NCI-H2196 treated with DMSO at 0.1 percent for 48 hours (cell line): ENCODE measurements at regions not wholly inside any gene's neighbourhood (a gene's known extent, or its start where the extent isn't known, plus 50 kb on each side); places are given as distances from the start of the nearest gene placed in this dataset.
"Not testable (repeated sequence)": the region's sequence is repeated elsewhere in the genome, so short reads cannot be mapped to it uniquely, and the experiment has no call there.

Experiments
- DNase-seq: peaks from one replicate; lab custom pipeline; 2025; ENCODE audit not compliant: unreplicated experiment; lab: John Stamatoyannopoulos, UW

DNA sequence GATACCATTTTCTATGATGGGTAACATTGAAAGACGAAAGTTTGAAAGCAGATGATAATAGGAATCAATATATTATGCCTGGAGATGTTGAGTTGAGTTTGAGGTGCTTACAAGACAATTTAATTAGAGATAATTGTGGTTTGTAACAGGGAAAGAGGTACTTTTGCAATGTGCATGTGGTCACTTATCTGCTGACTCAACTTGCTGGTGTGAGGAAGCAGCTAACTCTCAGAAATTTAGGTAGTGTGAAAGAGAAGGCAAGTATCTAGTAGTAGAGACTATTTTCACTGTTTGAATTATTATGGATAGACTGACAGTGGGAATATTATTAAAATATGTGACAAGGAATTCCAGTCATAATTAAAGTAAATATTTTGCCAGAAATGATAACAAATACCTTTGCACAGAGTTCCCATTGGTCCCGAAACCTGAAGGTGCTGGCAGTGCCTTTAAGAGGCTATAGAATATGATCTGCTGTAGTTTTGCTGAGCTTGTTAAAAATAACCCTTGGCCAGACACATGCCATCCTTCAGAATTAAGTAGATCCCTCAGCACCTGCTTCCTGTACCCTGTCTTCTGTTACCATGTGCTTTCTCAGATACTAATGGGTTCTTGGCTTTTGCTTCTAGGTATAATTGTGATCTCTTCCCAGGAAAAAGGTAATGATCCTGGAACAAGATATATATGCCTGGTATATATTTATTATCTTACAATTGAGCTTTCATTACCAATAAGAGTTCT, 315.9 kb downstream of the BCHE start:
- no peak for DNase-seq

DNA sequence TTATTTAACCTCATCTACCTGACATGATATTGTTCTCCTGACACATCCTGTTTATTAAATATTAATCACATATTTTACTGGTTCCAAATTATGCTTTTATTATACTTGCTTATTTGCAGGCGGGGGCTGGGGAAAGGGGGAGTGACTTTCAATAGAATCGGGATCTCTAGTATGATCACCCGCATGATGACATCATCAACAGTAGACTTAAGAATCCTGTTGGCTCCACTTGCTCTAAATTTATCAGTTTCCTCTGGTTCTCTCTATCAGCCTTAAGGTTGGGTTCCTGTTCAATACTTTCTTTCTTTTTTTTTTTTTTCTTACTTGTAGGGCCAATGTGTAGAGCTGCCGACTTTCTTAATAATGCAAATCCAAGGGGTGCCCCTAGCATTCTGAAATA, 317.5 kb downstream of the BCHE start:
- DNase-seq = no peak

DNA sequence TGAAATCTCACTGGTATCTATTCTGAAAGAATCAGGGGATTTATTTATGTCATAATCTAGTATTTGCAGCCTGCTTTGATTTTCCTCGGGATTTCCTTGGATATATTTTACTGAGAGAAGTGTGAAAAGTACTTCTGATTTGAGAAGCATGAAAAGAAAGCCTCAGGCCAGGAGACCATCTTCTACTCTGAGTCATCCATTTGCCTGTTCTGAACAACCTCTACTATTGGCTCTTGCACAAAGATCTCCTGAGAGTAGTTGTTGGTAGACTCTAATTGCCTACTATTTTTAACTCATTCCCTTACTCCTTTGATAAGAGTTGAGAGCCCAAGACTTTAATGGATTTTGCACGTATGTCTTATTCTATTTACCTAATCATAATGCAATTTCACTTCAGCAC, 318.9 kb downstream of the BCHE start:
- DNase-seq = no peak

DNA sequence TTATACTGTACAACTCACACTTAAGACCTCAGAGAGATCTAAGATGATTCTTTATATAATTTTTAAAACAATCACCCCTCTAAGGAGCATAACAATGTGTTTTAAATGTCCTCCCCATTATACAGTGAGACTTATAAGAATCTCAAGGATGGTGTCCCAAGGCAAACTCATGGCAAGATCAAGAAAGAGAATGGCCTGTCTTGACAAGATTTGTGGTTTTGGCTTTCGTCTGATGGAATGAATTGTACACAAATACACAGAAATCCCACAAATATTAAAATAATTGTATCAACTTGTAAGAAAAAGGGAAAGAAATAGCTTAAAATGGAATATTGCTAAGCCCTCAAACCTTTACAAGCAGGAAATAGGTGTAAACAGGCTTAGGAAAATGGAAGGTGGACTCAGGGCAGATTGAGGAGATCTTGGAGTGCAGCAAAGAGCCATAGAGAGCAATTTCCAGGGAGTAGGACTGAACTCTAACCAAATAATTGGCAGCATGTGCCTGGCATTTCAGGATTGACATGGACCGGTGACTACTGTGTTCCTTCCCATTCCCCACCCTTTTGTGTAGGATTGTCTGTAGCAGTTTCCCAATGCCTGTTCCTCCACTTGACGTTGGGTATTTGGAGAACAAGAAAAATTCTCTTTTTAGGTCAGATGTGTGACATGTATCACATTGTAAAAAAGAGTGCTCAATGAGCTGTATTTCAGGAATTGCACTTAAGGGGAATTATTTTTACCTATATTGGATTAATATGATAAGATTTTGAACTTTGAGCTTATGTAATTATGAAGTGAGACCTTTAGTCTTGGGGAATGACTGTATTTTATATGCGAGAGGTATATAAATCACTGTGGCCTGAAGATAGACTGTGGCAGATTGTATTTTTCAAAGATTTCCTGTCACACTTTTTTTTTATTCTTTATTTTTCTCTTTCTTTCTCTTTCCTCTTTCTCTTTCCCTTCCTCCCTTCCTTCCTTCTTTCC, 317.8 kb upstream of the SLITRK3 start:
- no peak for DNase-seq

DNA sequence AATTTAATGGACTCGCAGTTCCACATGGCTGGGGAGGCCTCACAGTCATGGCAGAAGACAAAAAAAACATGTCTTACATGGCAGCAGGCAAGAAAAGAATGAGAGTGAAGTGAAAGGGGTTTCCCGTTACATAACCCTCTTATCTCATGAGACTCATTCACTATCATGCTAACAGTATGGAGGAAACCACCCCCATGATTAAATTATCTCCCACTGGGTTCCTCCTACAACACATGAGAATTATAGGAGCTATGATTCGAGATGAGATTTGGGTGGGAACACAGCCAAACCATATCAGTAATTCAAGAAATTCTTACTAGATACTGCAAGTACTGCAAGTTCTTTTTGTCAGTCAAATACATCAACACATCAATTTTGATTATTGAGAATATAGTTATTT, 311.4 kb upstream of the SLITRK3 start:
- no peak for DNase-seq

DNA sequence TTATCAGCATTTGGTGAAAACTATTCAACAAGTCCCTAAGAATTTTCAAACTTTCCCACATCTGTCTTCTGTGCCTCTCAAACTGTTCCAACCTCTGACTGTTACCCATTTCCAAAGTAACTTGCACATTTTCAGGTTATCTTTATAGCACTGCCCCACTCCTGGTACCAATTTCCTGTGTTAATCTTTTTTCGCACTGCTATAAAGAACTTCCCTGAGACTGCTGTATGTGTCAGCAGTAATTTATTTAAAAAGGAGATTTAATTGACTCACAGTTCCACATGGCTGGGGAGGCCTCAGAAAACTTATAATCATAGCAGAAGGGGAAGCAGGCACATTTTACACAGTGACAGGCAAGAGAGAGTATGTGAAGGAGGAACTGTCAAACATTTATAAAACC, 310.9 kb upstream of the SLITRK3 start:
- DNase-seq = no peak

DNA sequence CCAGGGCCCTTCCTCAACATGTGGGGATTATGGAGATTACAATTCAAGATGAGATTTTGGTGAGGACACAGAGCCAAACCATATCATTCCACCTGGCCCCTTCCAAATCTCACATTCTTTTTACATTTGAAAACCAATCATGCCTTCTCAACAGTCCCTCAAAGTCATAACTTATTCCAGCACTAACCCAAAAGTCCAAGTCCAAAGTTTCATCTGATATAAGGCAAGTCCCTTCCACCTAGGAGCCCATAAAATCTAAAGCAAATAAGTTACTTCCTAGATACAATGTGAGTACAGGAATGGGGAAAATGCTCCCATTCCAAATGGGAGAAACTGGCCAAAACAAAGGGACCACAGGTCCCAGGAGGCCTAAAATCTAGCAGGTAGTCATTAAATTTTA, 309.5 kb upstream of the SLITRK3 start:
- no peak for DNase-seq

DNA sequence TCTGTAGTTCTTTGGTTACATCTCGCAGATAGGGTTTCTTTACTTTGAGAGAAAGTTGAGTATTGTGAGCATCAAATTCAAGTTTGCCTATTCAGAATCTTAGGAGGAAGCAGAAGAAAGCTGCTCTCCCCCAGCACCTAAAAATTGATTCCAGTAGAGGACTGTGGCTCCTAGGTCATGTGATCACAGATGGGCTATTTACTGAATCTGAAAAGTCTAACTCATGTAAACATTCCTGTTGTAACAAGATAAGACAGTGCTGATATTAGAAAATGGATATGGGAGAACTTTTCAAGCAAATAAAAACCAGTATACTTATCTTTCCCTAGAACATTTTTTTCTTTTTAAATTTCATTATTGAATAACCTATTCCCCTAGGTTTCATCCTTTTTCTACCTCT, 308.4 kb upstream of the SLITRK3 start:
- DNase-seq = no peak

DNA sequence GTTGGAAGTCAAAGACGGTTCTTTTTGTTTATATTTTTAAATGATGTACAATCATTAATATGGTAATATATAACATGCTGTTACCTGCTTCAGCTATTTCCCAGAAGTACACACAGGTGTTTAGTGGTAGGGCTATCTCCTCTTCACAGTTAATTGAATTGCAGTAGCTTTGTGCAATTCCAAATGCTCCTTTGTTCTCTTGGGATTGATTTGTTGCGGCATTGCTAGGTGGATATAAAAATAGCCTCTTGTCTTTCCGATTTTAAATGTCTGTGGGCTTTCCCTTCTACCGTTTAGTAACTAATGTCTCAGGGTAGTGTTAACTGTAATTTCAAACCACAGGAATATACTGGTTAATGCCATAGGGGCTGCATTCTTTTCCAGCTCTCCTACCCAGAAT, 307.6 kb upstream of the SLITRK3 start:
- no peak for DNase-seq

DNA sequence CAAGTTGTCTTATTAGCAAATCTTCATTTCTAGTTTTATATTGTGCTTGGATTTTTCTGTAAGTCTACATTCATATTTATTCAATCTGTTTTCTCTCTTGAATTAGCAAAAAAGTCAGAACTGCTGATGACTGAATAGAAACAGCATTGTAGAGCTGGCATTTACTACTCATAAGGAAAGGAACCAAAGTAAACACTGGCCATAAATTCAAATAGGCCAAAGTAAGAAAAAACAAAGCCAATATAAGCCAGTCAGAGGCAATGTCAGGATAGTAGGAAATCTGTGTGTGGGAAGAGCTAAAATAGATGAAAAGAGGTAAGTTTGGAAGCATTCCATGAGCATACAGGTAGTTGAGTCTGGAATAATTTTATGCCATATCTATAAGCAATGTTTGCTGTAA, 307.2 kb upstream of the SLITRK3 start:
- DNase-seq = no peak

DNA sequence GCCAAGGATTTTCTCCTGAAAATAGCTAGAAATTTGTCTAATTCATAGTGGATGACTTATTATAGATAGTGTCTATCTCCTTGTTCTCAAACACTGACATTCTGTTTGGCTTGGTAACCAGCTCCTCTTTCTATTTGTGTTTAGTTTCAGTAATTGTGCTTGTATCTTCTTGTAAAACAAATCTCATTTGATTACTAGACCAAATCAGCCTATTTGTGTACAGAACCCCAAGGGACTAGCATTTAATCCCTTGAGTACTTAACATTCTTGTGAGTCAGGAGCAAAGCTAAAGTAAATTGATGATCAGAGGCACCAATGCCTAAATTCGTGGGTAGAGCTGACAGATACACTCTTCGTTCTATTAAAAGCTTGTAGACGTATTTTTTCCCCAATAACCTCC, 306.5 kb upstream of the SLITRK3 start:
- no peak for DNase-seq

DNA sequence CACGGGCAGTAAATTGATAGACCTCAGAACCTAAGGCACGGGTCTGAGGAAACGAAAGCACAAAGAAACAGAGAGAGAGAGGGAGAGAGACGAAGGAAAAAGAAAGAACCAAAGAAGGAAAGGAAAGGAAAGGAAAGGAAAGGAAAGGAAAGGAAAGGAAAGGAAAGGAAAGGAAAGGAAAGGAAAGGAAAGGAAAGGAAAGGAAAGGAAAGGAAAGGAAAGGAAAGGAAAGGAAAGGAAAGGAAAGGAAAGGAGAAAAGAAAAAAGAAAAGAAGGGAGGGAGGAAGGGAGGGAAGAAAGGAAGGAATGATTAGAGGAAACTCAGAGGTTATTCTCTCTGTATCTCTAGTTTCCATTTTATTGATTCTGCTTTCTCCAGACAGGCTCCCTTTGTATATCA, 302.6 kb upstream of the SLITRK3 start:
- DNase-seq = not testable (repeated sequence)

DNA sequence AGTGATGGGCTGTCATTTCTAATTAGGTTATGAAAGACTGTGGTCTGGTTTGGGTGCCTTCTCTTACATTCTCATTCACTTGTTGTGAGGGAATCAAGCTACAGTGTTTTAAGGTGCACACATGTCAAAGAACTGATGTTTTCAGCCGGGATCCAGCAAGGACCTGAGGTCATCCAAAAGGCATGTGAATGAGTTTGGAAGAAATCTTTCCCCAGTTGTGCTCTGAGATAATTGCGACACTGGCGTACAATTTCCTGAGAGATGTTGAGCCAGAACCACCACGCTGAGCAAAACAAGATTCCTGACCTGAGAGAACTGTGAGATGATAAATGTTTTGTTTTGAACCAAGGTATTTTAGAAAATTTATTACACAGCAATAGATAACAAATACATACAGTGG, 295.3 kb upstream of the SLITRK3 start:
- DNase-seq = no peak

DNA sequence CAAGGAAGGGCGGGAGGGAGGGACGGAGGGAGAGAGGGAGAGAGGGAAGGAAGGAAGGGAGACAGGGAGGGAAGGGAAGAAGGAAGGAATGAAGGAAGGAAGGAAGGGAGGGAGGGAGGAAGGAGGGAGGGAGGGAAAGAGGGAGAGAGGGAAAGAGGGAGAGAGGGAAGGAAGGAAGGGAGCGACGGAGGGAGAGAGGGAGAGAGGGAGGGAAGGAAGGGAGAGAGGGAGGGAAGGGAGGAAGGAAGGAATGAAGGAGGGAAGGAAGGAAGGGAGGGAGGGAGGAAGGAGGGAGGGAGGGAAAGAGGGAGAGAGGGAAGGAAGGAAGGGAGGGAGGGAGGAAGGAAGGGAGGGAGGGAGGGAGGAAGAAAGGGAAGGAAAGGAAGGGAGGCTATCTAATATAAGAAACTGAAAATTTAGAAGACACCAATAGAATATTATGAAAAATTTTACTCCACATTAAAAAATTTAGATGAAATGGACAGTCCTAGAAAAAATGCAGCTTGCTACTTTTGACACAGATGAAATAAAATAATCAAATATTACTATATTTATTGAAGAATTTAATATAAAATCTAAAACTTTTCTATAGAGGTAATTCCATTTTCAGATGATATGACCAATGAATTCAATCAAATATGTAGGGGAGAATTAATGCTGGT, 280.3 kb upstream of the SLITRK3 start:
- no peak for DNase-seq

DNA sequence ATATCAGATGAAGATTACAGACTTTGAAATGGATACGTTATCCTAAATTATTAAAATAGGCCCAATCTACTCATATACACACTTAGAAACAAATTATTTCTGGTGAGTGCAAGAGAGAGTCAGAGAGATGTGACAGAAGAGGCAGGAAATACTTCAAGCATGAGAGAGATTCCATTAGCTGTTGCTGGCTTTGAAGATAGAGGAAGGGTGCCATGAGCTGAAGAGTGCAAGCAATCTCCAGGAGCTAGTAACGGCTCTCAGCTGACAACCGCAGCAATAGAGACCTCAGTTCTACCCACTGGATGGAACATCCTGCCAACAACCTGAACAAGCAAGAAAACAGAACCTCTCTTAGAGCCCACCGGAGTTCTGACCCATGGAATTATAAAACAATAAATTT, 270.7 kb upstream of the SLITRK3 start:
- no peak for DNase-seq

DNA sequence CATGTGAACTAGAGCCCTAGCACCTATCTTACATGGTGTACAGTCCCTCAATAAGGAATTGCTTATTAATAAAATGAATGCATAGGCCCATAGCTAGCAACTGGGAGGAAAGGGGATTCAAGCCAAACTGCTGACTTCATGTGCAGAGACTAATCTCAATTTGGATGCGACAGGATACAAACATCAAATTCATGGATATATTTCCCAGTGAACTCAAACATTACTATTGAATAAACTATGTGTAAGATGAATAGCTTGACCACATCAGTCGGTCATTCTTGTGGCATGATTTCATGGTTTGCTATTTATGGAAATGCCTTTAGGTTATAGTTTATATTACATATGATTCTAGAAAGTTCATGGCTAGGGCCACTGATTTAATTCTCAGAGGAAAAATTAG, 268.6 kb upstream of the SLITRK3 start:
- no peak for DNase-seq

DNA sequence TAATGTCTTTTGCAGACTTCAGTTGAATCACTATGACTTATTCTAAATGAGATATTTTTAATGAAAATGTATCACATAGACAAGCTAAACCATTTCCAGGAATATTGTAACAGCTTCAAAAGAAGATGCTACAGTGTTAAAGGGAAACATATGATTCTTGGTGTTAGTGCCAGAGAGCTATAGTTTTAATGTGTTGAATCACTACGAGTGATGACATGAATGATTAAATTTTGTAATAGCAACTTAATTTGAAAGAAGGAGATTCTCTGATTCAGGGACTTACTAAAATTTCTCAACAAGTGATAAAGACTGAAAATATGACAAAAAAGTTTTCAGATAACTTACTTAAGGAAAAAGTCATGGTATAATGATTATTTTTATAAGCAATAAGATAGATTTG, 267.3 kb upstream of the SLITRK3 start:
- DNase-seq = no peak

DNA sequence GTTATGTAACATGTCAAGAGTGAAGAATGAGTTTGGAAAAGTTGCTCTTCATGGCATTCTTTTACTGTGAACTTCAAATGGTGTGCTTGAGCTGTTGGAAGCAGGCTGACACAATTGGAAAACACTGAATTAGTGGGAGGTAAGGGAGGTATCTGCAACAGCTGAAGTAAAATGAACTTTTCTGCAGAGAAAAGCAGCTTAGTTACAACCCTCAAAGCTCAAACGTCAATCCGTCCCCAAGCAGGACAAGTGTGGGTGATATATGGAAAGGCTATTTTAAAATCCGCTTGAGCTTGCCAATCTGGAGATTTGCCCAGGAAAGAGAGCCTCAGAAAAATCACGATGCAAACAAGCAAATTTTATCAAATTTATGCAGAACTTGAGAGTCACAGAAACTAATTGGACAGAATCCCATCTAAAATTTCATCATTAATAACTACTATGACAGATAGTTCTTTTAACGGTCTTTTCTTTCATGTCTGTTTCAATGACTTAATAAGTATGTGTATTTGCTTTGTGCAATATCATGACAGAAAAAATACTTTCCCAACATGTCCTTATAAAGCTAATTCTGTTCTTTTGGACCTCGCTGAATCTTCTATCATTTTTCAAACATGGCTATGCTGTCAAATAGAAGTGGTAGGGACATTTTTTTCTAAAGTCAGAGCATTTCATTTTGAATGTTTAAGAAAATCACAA, 266.6 kb upstream of the SLITRK3 start:
- DNase-seq = no peak

DNA sequence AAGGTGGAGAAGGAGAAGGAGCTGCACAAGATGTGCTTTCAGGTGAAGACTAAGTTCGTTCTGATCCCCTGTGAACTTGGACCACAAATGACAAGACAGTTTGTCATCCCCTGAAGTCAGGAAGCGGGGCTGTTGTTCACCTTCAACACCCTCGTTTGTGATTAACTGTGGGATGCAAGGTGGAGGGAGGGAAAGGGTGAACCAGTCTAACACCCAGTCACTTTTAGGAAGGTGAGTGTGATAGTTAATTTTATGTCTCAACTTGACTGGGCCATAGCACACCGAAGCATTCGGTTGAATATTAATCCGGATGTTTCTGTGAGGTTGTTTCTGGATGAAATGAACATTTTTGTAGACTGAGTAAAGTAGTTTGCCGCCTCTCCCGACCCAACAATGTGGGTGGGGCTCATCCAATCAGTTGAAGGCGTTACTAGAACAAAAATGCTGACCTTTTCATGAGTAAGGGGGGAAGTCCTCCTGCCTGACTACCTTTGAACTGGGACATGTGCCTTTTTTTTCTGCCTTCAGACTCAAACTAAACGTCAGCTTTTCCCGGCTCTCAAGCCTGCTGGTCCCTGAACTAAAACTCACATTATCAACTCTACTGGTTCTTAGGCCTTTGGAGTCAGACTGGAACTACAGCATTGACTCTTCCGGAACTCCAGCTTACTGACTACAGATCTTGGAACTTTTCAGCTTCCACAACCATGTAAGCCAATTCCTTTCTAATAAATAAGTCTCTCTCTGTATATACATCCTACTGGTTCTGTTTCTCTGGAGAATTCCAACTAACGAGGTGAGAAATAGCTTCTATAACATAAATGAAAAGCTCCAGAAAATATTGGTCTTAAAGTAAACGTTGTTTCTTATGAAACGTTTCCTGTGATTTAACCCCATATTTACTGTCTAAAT, 264.0 kb upstream of the SLITRK3 start:
- DNase-seq = no peak

DNA sequence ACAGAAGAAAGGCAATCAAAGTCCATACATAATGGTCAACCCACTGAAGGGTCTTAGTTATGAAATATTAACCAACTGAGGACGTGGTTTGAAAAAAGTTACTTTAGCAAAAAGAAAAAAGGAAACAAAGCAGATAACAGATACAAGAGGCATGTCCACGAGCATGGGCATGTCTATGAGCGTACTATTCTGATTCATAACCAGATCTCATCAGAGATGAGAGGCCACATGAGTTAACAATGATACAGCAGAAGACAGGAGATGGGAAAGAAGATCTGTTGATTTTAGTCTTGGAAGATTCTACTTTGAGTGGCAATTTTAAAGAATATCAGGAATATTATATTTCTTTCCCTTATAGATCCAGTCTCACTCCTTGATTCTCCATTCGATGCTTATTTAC, 262.9 kb upstream of the SLITRK3 start:
- DNase-seq = no peak
